C4-2B (cell line): ENCODE measurements at regions not wholly inside any gene's neighbourhood (a gene's known extent, or its start where the extent isn't known, plus 50 kb on each side); places are given as distances from the start of the nearest gene placed in this dataset.

Experiments used
- CTCF ChIP-seq: fragments of 450-650 bp; conservative IDR thresholded peaks from 2 replicates; pipeline ENCODE4 v1.5.1; 2017; ENCODE audit warnings: mild to moderate bottlenecking
- ZFX ChIP-seq: fragments of 450-650 bp; IDR thresholded peaks from 2 replicates; pipeline ENCODE4 v1.6.1; 2017

- TF ChIP-seq CTCF (no peak), ZFX (no peak)
These were observed 359.5 kb upstream of the CNTN6 start for GRCh38 chr3:733313-733712.
